ENCODE measurements at regions not wholly inside any gene's neighbourhood (a gene's known extent, or its start where the extent isn't known, plus 50 kb on each side); places are given as distances from the start of the nearest gene placed in this dataset.

GRCh38 chr4:159904906-159905305 lies 802.0 kb downstream of the RAPGEF2 start:
- TF ChIP-seq CTCF (IDR thresholded peaks at IDR 0.05) (no peak), EP300 (IDR thresholded peaks at IDR 0.05) (no peak), POLR2AphosphoS5 (IDR thresholded peaks at IDR 0.05) (no peak), POLR2A (IDR thresholded peaks at IDR 0.05) (no peak)
- Histone ChIP-seq H3K27ac (no peak overlapping the region), H3K9me3 (peaks cover 0 to 8% (median 0%) of the 10 kb centered on the region in 3 donors), H3K4me1 (no peaks in the 10 kb centered on the region), H3K4me3 (no peak overlapping the region), H3K27me3 (no peaks in the 10 kb centered on the region), H3K36me3 (no peaks in the 10 kb centered on the region)
- no peak for ATAC-seq
- WGBS, 2 donors (ENCODE audit: low coverage in 1 of 2): 53 to 66% methylated on average over 2 of the region's 2 CpGs

- no peaks in the 10 kb centered on the region for H3K27me3 ChIP-seq
- TF ChIP-seq POLR2AphosphoS5 (IDR thresholded peaks at IDR 0.05) (no peak), POLR2A (IDR thresholded peaks at IDR 0.05) (no peak), EP300 (IDR thresholded peaks at IDR 0.05) (no peak), CTCF (IDR thresholded peaks at IDR 0.05) (no peak)
- H3K27ac ChIP-seq: no peak overlapping the region
- H3K4me1 ChIP-seq: no peaks in the 10 kb centered on the region
- no peaks in the 10 kb centered on the region for H3K36me3 ChIP-seq
- H3K9me3 ChIP-seq: peaks cover 0 to 8% (median 0%) of the 10 kb centered on the region in 3 donors
- ATAC-seq: no peak
- H3K4me3 ChIP-seq: no peak overlapping the region
Measured at GRCh38 chr4:159906051-159906450, 803.2 kb downstream of the RAPGEF2 start.

- Histone ChIP-seq H3K27me3 (no peaks in the 10 kb centered on the region), H3K9me3 (peaks cover 0 to 8% (median 0%) of the 10 kb centered on the region in 3 donors), H3K36me3 (no peaks in the 10 kb centered on the region), H3K4me3 (no peak overlapping the region), H3K4me1 (no peaks in the 10 kb centered on the region), H3K27ac (no peak overlapping the region)
- no peak for TF ChIP-seq EP300 (IDR thresholded peaks at IDR 0.05)
- no peak for TF ChIP-seq POLR2AphosphoS5 (IDR thresholded peaks at IDR 0.05)
- TF ChIP-seq CTCF (IDR thresholded peaks at IDR 0.05): no peak
- no peak for TF ChIP-seq POLR2A (IDR thresholded peaks at IDR 0.05)
- no peak for ATAC-seq
Measured at GRCh38 chr4:159906517-159906916, 803.6 kb downstream of the RAPGEF2 start.

- 32% methylated on average over 2 to 3 of the region's 3 CpGs for WGBS, 2 donors (ENCODE audit: low coverage in 1 of 2)
- Histone ChIP-seq H3K27me3 (no peaks in the 10 kb centered on the region), H3K9me3 (peaks cover 0 to 8% (median 0%) of the 10 kb centered on the region in 3 donors), H3K36me3 (no peaks in the 10 kb centered on the region), H3K4me3 (no peak overlapping the region), H3K27ac (no peak overlapping the region), H3K4me1 (no peaks in the 10 kb centered on the region)
- TF ChIP-seq POLR2AphosphoS5 (IDR thresholded peaks at IDR 0.05) (no peak), EP300 (IDR thresholded peaks at IDR 0.05) (no peak), POLR2A (IDR thresholded peaks at IDR 0.05) (no peak), CTCF (IDR thresholded peaks at IDR 0.05) (no peak)
- no peak for ATAC-seq
Measured at GRCh38 chr4:159910721-159911120, 807.8 kb downstream of the RAPGEF2 start.

GRCh38 chr4:159922119-159922518 lies 819.2 kb downstream of the RAPGEF2 start:
- Histone ChIP-seq H3K27ac (no peak overlapping the region), H3K4me3 (no peak overlapping the region), H3K9me3 (peaks cover 0 to 19% (median 0%) of the 10 kb centered on the region in 3 donors), H3K4me1 (no peaks in the 10 kb centered on the region), H3K36me3 (no peaks in the 10 kb centered on the region), H3K27me3 (no peaks in the 10 kb centered on the region)
- 33 to 50% methylated on average over 1 of the region's 1 CpG for WGBS, 2 donors (ENCODE audit: low coverage in 1 of 2)
- no peak for ATAC-seq
- no peak for TF ChIP-seq POLR2A (IDR thresholded peaks at IDR 0.05)
- no peak for TF ChIP-seq EP300 (IDR thresholded peaks at IDR 0.05)
- no peak for TF ChIP-seq CTCF (IDR thresholded peaks at IDR 0.05)
- no peak for TF ChIP-seq POLR2AphosphoS5 (IDR thresholded peaks at IDR 0.05)

Data from gastroesophageal sphincter (tissue), 4 donors.